ENCODE measurements at regions not wholly inside any gene's neighbourhood (a gene's known extent, or its start where the extent isn't known, plus 50 kb on each side); places are given as distances from the start of the nearest gene placed in this dataset.
"Not testable (repeated sequence)": the region's sequence is repeated elsewhere in the genome, so short reads cannot be mapped to it uniquely, and the experiment has no call there.

DNA sequence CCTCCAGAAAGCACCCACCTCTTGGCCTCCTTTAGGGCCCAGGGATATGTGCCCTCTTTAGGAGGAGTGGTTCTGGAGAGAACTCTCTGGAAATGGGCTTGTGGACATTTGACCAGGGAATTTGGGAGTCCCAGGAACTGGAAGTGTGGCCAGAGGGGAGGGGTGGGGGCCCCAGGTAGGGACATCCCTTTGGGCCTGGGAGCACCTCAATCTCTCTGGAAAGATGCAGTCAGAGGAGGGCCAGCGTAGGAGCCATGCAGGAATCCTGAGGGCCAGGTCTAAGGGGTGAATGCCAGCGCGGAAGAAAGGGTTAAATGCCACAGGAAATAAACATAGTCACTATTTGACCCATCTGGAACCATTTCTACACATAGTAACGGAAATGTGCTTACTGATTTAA, 50.3 kb upstream of the ITGA11 start:
- DNase-seq (ENCODE audit: low read depth in 2 of 2): no peak

DNA sequence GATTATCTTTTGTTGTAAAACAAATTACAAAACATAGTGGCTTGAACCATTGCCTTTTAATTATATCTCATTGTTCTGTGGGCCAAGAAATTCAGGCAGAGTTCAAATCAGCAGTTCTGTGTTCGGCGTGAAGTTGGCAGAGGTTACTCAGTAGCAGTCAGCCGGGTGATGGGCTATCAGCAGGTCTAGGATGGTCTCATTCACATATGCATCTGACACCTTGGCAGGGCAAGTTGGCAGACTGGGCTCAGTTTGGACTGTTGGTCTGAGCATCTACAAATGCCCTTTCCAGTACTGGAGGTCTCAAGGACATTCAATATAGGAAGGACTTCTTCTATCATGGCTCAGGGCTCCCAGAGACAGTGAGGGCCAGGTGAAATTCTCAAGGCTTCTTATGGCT, 51.2 kb upstream of the ITGA11 start:
- no peak for DNase-seq (ENCODE audit: low read depth in 2 of 2)

DNA sequence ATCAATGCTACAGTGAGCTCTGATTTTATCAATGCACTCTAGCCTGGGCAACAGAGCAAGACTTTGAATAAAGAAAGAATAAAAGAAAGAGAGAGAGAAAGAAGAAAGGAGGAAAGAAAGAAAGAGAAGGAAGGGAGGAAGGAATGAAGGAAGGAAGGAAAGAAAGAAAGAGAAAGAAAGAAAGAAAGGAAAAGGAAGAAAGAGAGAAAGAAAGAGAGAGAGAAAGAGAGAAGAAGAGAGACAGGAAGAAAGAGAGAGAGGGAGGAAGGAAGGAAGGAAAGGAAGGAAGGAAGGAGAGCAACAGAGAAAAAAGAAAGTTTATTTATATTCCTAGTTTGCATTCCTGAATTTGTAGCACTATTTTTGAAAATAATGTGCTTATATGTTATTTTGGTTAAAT, 52.3 kb upstream of the ITGA11 start:
- DNase-seq (ENCODE audit: low read depth in 2 of 2): no peak

DNA sequence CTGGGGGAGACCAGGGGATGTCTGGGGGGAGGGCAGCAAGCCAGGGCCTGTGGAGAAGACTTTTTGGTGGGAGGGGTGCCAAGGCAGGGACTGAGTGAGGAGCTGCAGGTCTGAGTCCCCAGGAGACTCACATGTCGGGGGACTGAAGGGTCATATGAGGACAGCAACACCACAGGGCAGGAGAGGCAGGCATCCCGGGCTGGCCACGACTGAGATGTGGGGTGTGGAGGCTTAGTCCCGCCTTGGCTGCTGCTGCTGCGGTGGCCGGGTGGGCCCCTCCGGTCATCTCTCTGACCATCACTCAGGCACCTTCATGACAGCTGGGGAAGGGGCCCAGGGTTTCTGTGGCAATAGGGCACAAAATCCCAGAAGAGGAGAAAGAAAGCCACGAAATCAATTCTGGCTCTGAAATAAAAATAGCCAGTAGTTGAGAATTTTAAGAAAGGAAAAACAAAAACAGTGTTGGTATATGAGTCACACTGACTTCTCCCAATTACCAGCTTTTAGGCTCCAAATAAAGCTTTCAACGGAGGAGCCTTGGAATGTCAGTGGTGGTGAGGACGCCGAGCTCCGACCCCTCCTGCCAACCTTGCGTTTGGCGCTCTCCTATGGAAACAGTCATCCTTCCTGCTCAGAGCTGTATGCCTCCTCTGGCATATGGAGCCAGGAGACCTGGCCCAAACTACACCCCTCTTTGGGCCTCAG, 52.9 kb upstream of the ITGA11 start:
- DNase-seq (ENCODE audit: low read depth in 2 of 2): peak; percentile 71

DNA sequence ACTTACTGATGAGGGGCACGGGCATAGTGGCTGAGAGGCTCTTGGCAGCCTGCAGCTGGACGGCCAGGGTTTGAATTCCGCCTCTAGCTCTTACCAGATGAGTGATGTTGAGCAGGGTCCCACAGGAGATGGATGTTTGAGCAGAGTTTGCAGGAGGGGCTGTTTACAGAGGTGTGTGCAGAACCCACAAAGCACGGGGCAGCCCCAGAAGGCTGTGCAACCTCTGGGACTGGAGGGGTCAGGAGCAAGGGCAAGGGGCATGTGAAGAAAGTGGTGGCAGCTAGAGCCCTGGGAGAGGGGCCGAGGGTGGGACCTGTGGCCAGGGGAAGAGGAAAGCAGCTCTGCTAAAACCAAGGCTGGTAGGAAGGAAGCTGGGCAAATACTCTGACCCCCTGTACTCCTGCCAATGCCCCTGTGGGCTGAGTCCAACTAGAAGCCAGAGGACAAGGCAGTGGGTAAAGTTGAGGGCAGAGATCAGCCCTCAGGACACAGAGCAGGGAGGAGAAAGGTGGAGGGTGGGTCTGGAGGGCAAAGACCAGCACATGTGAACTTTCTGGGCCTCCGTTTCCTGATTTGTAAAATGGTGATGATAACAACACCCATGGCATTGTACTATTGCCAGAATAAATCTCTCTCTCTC, 53.9 kb upstream of the ITGA11 start:
- no peak for DNase-seq (ENCODE audit: low read depth in 2 of 2)

DNA sequence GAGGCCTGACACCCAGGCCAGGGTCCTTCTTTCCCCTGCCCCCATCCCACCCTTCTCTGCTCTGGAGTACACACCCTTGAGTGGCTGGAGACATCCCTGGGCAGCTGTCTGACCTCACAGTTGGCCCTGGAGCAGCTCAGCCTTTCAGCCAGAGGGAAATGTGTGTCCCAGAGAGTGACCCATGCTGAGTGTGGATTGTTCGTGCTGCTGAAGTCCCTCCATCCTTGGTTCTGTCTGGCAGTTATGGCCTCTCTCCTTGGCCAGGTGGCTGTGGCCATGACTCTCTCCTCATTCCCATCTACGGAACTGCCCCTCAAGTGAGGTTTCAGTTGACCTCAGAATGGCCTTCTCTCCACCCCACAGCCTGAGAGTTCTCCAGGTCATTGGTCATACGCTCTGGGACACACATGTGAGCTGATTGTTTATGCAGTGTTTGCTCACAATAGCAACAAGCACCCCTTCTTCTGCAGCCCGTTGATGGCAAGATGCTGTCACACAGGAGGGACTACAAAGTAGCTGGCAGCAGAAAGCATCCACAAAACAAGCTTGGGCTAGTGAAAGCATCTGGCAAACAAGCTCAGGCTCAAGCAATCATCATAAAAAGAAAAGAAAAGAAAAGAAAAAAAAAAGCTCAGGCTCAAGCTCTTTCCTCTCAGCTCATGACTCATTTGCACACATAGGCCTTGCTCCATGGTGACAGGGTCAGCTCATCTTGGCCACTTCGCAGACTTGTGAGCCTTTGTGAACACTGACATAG, 55.3 kb upstream of the ITGA11 start:
- no peak for DNase-seq (ENCODE audit: low read depth in 2 of 2)

DNA sequence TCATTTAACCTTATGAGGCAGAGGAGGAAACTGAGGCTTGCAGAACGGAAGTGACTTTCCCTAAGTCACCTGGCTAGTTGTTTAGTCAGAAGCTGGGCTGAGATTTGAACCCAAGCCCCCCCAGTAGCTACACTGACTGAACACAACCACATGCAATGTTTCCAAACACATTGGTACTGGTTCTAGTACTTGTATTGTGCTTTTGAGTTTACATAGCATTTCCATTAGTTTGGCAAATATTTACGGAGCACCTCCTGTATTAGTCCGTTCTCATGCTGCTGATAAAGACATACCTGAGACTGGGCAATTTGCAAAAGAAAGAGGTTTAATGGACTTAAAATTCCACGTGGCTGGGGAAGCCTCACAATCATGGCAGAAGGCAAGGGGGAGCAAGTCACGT, 56.3 kb upstream of the ITGA11 start:
- DNase-seq (ENCODE audit: low read depth in 2 of 2): no peak

DNA sequence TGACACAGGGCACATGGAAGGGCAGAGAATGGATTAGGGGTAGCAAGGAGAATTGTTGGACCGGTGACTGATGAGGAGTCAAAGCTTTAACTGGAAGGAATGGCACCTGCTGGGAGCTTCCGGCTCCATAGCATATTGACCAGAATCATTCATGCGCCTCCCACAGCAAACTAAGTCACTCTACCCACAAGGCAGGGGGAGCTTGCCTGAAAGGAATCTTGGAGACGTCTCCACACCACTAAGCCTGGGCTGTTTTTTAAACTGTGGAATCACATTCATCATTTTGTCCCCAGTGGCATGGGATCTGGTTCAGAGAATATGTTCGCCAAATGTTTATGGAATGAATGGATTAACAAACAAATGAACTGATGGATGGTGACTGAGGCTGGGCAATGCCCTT, 57.0 kb upstream of the ITGA11 start:
- no peak for DNase-seq (ENCODE audit: low read depth in 2 of 2)

DNA sequence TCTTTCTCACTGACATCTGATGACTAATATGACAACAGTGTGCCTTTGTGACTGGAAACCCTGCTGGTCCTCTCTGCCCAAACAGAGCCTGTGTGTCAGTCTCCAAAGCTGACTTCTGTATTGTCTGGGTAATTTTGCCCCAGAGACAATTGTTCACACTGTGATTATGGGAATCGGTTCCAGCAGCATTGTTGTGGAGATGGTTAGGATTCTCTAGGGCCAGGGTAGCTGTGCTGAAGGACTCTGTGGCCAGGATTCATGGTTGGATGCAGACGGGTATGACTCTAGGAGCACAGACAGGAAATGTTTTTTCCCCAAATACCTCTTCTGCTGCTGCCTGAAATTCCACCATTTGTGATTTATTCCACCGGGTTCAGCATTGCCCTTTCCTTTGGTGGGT, 57.5 kb upstream of the ITGA11 start:
- DNase-seq (ENCODE audit: low read depth in 2 of 2): no peak

DNA sequence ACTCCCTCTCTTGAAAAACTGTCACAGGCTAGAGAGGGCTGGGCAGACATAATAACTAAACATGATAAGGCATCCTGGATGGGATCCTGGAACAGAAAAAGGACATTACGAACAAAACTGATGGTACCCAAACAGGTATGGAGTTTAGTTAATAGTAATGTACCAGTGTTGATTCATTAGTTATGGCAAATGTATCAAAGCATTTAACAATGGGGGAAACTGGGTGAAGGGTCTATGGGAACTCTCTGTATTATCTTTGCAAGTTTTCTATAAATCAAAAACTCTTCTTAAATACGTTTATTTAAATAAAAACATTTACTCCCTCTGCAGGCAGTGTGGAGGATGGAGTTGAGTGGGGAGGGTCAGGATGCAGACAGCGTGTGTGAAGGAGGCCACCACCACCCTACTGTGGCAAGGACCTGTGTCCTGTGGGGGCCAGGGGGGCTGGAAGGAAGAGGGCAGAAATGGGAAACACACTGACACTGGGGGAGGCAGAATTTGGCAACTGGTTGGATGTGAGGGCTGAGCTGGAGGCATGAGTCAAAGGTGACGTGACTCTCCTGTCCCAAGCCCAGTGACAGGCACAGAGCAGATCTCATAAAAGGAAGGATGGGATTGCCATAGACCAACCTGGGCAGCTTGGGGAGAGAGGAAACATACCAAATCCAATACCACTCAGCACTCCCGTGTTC, 59.6 kb upstream of the ITGA11 start:
- DNase-seq (ENCODE audit: low read depth in 2 of 2): no peak

DNA sequence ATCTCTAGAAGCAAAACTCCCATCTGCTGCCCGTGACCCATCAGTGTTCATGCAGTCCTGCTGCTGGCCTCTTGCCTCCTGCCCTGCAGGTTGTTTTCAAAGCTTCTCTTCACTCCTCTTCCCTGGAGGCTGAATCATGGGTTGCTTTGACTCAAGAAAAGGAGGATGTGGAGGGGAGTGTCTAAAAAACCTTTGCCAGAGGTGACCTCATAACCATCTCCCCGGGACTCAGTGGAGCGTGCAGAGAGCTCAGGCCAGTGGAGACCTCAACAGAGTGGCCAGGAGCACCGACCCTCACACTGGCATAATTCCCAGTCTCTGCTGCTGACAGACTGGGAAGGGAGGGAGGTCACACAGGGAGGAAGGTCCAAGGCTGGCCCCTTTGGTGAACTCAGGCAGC, 60.9 kb upstream of the ITGA11 start:
- no peak for DNase-seq (ENCODE audit: low read depth in 2 of 2)

DNA sequence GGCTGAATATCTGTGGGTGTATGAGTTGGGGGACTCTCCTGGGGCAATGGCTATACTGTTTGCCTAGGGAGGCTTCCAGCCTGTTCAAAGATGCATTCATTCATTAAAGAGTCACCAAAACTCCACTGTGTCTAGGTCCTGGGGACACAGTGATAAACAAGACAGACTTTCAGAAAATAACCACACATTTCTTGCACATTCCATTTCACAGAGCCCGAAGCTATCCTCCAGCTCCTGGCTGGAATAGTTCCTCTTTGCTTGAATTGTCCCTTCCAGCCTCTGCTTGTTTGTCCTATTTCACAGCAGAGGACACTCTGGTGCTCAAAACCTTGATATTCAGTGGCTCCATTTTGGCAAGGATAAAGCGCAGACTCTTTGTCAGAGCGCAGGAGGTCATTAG, 61.7 kb upstream of the ITGA11 start:
- DNase-seq (ENCODE audit: low read depth in 2 of 2): no peak

DNA sequence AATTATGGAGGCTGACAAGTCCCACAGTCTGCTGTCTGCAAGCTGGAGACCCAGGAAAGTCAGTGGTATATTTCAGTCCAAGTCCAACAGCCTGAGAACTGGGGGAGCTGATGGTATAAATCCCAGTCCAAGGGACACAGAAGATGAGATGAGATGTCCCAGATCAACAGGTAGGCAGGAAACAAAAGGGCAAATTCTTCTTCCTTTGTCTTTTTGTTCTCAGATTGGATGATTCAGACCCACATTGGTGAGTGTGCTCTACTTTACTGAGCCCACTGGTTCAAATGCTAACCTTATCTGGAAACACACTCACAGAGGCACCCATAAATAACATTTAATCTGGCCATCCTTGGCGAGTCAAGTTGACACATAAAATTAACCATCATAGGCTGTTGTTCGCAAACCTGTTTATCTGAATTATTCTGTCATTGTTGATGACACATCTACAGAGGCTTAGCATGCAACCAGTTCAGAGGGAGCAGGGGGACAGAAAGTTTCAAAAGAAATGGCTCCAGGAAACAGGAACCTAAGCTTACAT, 62.7 kb upstream of the ITGA11 start:
- DNase-seq (ENCODE audit: low read depth in 2 of 2): no peak

DNA sequence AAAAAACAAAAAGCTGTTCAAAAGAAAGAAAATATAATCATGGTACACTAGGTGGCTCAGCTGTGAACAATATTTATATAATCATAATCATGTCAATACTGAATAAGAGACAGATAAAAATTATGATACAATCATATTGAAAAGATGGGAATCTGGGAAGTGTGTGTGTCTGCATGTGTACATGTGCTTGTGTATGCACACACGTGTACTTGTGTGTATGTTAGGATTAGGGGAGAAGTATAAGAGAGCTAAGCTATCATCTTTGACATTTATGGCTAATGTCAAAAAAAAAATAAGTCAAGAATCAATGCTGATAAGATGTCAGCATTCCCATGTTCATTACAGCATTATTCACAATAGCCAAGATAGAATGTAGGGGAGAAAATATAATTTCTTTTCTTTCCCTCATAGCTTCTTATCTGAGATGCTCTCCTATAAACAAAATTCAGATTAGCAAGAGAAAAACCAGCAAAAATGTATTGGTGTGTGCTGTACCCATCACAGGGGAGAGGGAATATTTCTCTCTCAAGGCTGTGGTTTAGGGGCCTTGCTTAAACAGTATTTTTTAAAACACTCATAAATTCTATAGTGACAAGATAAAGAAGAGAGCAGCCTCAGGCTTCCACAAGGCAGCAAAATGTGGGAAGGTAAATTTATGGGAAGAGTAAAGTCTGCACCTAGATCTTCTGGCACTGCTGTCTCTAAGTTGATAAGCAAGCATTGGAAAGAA, 63.4 kb upstream of the ITGA11 start:
- no peak for DNase-seq (ENCODE audit: low read depth in 2 of 2)

DNA sequence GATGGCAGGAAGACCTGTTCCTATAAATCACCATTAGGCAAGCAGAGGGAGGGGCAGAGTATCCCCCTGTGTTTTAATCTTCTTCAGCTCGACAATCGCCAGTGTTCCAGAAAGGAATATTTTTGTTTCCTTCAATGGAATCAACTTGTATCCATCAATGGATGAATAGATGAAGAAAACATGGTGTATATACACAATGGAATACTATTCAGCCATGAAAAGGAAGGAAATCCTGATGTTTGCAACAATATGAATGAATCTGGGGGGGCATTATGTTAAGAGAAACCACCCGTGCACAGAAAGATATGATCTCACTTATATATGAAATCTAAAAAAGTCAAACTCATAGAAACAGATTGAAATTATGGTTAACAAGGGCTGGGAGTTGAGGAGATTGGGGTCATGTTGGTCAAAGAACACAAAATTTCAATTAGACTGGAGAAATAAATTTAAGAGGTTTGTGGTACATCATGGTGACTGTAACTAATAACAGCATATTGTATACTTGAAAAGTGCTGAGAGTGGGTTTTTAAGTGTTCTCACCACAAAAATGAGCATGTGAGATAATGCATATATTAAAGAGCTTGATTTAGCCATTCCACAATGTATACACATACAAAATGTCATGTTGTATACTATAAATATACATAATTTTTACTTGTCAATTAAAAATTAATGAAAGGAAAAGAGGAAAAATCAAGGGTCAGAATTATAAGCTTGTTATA, 64.2 kb upstream of the ITGA11 start:
- DNase-seq (ENCODE audit: low read depth in 2 of 2): no peak

DNA sequence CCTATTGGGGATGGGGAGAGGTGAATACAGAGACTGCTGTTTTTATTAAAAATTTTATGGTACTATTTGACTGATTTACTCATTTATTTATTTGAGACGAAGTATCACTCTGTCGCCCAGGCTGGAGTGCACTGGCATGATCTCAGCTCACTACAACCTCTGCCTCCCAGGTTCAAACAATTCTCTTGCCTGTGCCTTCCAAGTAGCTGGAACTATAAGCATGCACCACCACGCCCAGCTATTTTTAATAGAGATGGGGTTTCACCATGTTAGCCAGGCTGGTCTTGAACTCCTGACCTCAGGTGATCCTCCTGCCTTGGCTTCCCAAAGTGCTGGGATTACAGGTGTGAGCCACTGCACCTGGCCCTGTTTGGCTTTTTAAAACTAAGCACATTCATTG, 64.8 kb upstream of the ITGA11 start:
- not testable (repeated sequence) for DNase-seq (ENCODE audit: low read depth in 2 of 2)

DNA sequence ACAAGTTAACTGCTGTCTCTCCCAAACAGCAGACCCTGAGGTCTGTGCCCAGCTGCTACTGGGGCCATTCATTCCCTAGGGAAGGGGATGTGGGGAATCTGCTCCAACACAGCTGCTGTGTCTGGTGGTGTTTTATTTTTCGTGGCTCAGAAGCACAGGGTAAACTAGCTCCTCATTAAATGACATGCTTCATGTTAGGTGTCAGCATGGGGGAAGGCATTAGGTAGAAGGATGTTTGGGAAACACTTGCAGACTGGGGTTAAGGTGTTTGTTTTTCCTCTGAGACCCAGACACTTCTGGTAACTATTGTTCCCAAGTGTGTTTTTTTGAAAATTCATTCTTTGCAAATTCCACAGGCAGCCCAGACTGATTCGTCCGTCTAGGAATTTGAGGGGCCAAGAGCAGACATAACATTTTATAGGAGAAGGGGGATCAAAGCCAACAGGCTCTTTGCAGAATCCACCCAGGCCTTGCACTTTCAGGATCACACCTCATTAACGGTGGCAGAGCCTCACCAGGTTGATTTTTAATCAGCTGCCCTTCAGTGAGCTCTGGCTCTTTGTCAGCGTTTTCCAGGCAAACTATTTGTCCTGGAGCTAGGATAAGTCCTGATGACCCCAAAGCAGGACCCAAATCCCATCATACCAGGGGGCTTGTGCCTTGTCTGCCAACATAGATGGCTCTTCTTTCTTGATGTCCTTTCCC, 65.4 kb upstream of the ITGA11 start:
- DNase-seq (ENCODE audit: low read depth in 2 of 2): no peak

DNA sequence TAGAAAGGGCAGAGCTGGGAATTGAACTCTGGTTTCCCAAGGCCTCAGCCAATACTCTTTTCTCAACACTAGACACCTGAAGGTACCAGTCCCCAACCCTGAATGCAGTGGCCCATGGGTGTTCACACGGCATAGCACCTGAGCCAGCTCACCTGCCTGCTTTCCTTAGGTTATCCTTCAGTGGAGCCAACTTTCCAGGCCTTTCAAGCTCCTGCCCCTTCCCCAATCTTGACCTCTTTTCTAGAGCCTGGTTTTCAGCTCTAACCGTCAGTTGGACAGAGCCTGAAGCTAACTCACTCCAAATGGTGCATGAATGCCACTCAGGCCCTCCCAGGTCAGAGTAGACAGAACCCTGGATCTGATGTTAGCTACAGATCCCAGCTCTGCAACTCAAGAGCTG, 66.1 kb upstream of the ITGA11 start:
- no peak for DNase-seq (ENCODE audit: low read depth in 2 of 2)

DNA sequence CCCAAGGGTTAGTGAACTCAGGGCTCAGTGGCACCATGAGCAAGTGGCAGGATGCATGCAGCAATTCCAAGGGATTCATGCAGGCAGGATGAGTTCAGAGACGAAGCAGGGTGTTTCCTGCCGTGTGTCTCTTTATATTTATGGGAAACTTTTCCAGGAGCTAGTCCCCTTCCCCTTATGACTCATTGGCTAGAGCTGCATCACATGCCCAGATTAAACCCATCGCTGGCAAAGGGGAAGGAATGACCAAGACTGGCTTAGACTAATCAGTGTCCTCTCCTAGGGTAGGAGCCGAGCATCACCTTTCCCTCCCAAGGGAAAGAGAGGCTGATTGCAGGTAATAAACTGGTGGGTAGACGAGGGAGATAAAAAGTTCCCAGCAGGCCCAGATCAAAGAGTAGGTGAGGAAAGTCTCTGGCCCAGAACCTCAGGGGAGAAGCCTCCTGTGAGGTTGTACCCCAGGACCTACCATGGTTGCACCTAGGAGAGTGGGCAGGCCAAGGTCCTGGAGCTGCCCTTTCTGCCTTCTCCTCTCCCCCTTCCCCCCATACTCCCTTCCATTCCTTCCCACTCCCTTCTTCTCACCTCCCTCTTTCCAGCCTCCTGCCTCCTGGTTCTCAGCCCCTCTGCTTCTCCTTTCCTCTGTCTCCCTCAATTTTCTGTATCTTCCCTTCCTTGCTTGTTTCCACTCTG, 67.8 kb upstream of the ITGA11 start:
- DNase-seq (ENCODE audit: low read depth in 2 of 2): no peak
